Endothelial cell of umbilical vein (primary cell): ENCODE measurements at regions not wholly inside any gene's neighbourhood (a gene's known extent, or its start where the extent isn't known, plus 50 kb on each side); places are given as distances from the start of the nearest gene placed in this dataset.

Experiments used
- BruUV-seq: library from RNA; stranded (reverse); fragments of 400-500 nt; replicated peaks from 2 replicates; lab custom pipeline; 2021; lab: Mats Ljungman, UMichigan
- CTCF ChIA-PET: fragments of 300-600, 350-600 bp; sonication (Branson Sonifier 250); formaldehyde crosslinking; loops from one replicate; lab custom pipeline; 2021; ENCODE audit warnings: antibody characterized with exemption, inconsistent platforms; lab: Charles Lee
- POLR2A ChIA-PET: fragments of 300-600, 350-600 bp; sonication (Branson Sonifier 250); formaldehyde crosslinking; loops from one replicate; lab custom pipeline; 2021; ENCODE audit warnings: antibody characterized with exemption, inconsistent platforms; lab: Charles Lee
- DNase-seq: peaks from one replicate; pipeline ENCODE4 v3.0.0-alpha.2; 2011; ENCODE audit warnings: low read depth, low spot score
- FAIRE-seq: peaks from 2 replicates; lab custom pipeline; 2011; peaks lifted over from hg19 to GRCh38; lab: Jason Lieb, UNC
- H2AFZ ChIP-seq: 2 replicates; pipeline ENCODE4 v1.6.0; 2012; ENCODE audit warnings: low read depth, low read length, control low read depth, inconsistent platforms
- H3K27ac ChIP-seq: 2 replicates; pipeline ENCODE4 v1.5.1; 2011; ENCODE audit warnings: low read depth, mild to moderate bottlenecking, control low read depth, low read length, moderate library complexity; ENCODE audit not compliant: insufficient read depth
- H3K27me3 ChIP-seq, 2 experiments: 2 replicates each; pipeline versions ENCODE4 v1.6.0 to v1.6.1; 2011; ENCODE audit warnings: low read length in 2 of 2, mixed read lengths in 1 of 2; ENCODE audit not compliant: control insufficient read depth in 2 of 2, insufficient read depth in 2 of 2
- H3K36me3 ChIP-seq, 2 experiments: 2 replicates in 1 of 2; 3 replicates in 1 of 2; pipeline ENCODE4 v1.5.1; 2011; ENCODE audit warnings: low read length in 2 of 2, mild to moderate bottlenecking in 1 of 2, moderate library complexity in 1 of 2; ENCODE audit not compliant: control insufficient read depth in 2 of 2, insufficient read depth in 2 of 2; ENCODE audit errors: extremely low read depth in 1 of 2
- H3K4me1 ChIP-seq: 3 replicates; pipeline ENCODE4 v1.5.1; 2011; ENCODE audit warnings: mild to moderate bottlenecking, low read length; ENCODE audit not compliant: control insufficient read depth, insufficient read depth; ENCODE audit errors: extremely low read depth
- H3K4me2 ChIP-seq: 2 replicates; pipeline ENCODE4 v1.6.1; 2011; ENCODE audit warnings: low read length, control low read depth, mixed read lengths; ENCODE audit not compliant: insufficient read depth
- H3K4me3 ChIP-seq, 3 experiments: fragments of 200-600 bp in 1 of 3; sonication (generic), shearing (Covaris generic) in 1 of 3; replicated peaks in 1 of 3; 2 replicates each; pipeline ENCODE4 v1.5.1; 2011 to 2016; ENCODE audit warnings: control low read depth in 3 of 3, low read length in 3 of 3, mild to moderate bottlenecking in 2 of 3, inconsistent platforms in 1 of 3, low read depth in 1 of 3, moderate library complexity in 1 of 3; ENCODE audit not compliant: insufficient read depth in 1 of 3
- H3K79me2 ChIP-seq: 2 replicates; pipeline ENCODE4 v1.6.0; 2012; ENCODE audit warnings: low read length, inconsistent platforms; ENCODE audit not compliant: control insufficient read depth, insufficient read depth
- H3K9ac ChIP-seq: replicated peaks from 2 replicates; pipeline ENCODE3; 2011; ENCODE audit warnings: low read length, control low read depth; ENCODE audit not compliant: insufficient read depth; ENCODE audit errors: extremely low read depth
- H3K9me1 ChIP-seq: replicated peaks from 3 replicates; pipeline ENCODE4 v1.6.0; 2011; ENCODE audit warnings: mild to moderate bottlenecking, low read length; ENCODE audit not compliant: control insufficient read depth, insufficient read depth; ENCODE audit errors: extremely low read depth
- H3K9me3 ChIP-seq: replicated peaks from 2 replicates; pipeline ENCODE4 v1.5.1; 2012; ENCODE audit warnings: low read length, inconsistent platforms; ENCODE audit not compliant: control insufficient read depth, insufficient read depth
- H4K20me1 ChIP-seq: replicated peaks from 2 replicates; pipeline ENCODE3; 2011; ENCODE audit warnings: mild to moderate bottlenecking, low read length; ENCODE audit not compliant: control insufficient read depth, insufficient read depth; ENCODE audit errors: extremely low read depth
- CTCF ChIP-seq, 2 donors: IDR thresholded peaks; 1 replicate in 1 of 2; 2 replicates in 1 of 2; pipeline ENCODE4 v1.5.1; 2011; ENCODE audit warnings: low read length in 2 of 2, mild to moderate bottlenecking in 2 of 2, moderate library complexity in 2 of 2, control low read depth in 1 of 2, inconsistent platforms in 1 of 2, low read depth in 1 of 2; ENCODE audit not compliant: insufficient read depth in 1 of 2; ENCODE audit errors: extremely low read depth in 1 of 2
- EZH2 ChIP-seq: IDR thresholded peaks from 2 replicates; pipeline ENCODE4 v1.6.1; 2012; ENCODE audit warnings: borderline replicate concordance, low read depth, mild to moderate bottlenecking, moderate library complexity, low read length, inconsistent platforms; ENCODE audit not compliant: severe bottlenecking
- FOS ChIP-seq: IDR thresholded peaks from 2 replicates; pipeline ENCODE4 v1.6.1; 2011; ENCODE audit warnings: mild to moderate bottlenecking, low read length, moderate library complexity, borderline replicate concordance; ENCODE audit not compliant: insufficient read depth
- GATA2 ChIP-seq: IDR thresholded peaks from 2 replicates; pipeline ENCODE4 v1.7.0; 2011; ENCODE audit warnings: low read depth, mild to moderate bottlenecking, moderate library complexity, mixed read lengths, low read length; ENCODE audit not compliant: insufficient read length, insufficient read depth
- JUN ChIP-seq: IDR thresholded peaks from 2 replicates; pipeline ENCODE4 v1.6.1; 2011; ENCODE audit warnings: borderline replicate concordance, low read depth; ENCODE audit not compliant: insufficient read length, insufficient read depth
- MAX ChIP-seq: IDR thresholded peaks from 2 replicates; pipeline ENCODE4 v1.6.1; 2011; ENCODE audit not compliant: insufficient read depth, insufficient read length
- MYC ChIP-seq: IDR thresholded peaks from one replicate; pipeline ENCODE4 v1.6.1; 2011; ENCODE audit warnings: mild to moderate bottlenecking, low read depth, low read length
- POLR2A ChIP-seq: IDR thresholded peaks from 2 replicates; pipeline ENCODE4 v1.6.1; 2012; ENCODE audit warnings: low read depth, mild to moderate bottlenecking, control low read depth, low read length
- POLR2AphosphoS5 ChIP-seq: IDR thresholded peaks from 2 replicates; pipeline ENCODE4 v1.6.1; 2012; ENCODE audit warnings: low read depth, mild to moderate bottlenecking, control low read depth, low read length, moderate library complexity; ENCODE audit not compliant: insufficient read depth
- dilution Hi-C: fragments of 300-500 bp; cut with MboI; formaldehyde crosslinking; loops from one replicate; pipeline ENCODE4 v1.15.0; 2019; ENCODE audit warnings: low sequenced_read_pairs; ENCODE audit not compliant: extremely low pct_ligation_motif_present
- intact Hi-C: fragments of 100-400 bp; cut with micrococcal nuclease; formaldehyde crosslinking; loops from one replicate; pipeline ENCODE4 v1.10.0; 2022

DNA sequence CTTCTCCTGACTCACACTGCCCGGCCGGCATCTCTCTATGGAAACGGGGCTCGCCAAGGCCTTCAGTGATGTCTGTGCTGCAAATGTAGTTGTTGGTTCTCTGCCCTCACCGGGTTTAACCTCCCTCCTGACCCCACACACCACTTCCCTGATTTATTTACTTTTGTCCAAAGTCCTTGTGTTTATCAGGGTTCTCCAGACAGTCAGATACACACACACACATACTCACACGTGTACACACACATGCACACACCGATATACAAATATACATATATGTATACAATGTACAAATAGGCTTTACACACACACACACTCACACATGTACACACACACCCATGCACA, 647.0 kb downstream of the BRD1 start:
- ChIA-PET POLR2A (no interaction called here), CTCF (no interaction called here)
- no peak overlapping the region for H3K4me3 ChIP-seq
- no peaks in the 10 kb centered on the region for H3K79me2 ChIP-seq
- H3K4me1 ChIP-seq = no peaks in the 10 kb centered on the region
- no peak overlapping the region for H3K27ac ChIP-seq
- no peaks in the 10 kb centered on the region for H3K27me3 ChIP-seq
- intact Hi-C loops (no loop called here), dilution Hi-C loops (no loop called here)
- no peak for FAIRE-seq
- H3K9me3 ChIP-seq = peaks cover 18% of the 10 kb centered on the region
- no peaks in the 10 kb centered on the region for H3K36me3 ChIP-seq
- no peak overlapping the region for H3K4me2 ChIP-seq
- no peaks in the 10 kb centered on the region for H3K9me1 ChIP-seq
- no peaks in the 10 kb centered on the region for H4K20me1 ChIP-seq
- no peak for TF ChIP-seq MAX
- no peak for TF ChIP-seq MYC
- TF ChIP-seq POLR2AphosphoS5 = no peak
- TF ChIP-seq EZH2 = no peak
- no peak for TF ChIP-seq GATA2
- TF ChIP-seq JUN = no peak
- TF ChIP-seq CTCF (IDR thresholded peaks at IDR 0.05; ENCODE audit: extremely low read depth in 1 of 2, insufficient read depth in 1 of 2, low read depth in 1 of 2, low read length in 2 of 2) = no peak
- TF ChIP-seq FOS = no peak
- TF ChIP-seq POLR2A = no peak
- H3K9ac ChIP-seq = no peak overlapping the region
- DNase-seq = no peak
- BruUV-seq = no TSS peak
- H2AFZ ChIP-seq = no peak overlapping the region
